Natural killer cell (primary cell): ENCODE measurements at regions not wholly inside any gene's neighbourhood (a gene's known extent, or its start where the extent isn't known, plus 50 kb on each side); places are given as distances from the start of the nearest gene placed in this dataset.

ENCODE experiments used
- ATAC-seq, 3 donors: fragments of 150-1000 bp in 2 of 3; fragments of 200-7000 bp in 1 of 3; cut with Tn5 transposase; 1 replicate in 1 of 3; 2 replicates in 2 of 3; pipeline ENCODE4 v1.10.0; 2021; ENCODE audit warnings: mild to moderate bottlenecking in 2 of 3, moderate library complexity in 2 of 3
- DNase-seq, 2 donors: peaks; one replicate each; pipeline versions ENCODE4 v3.0.0 to v3.0.0-alpha.2; 2013 to 2021; ENCODE audit warnings: mixed read lengths in 1 of 2
- H3K27ac ChIP-seq: one replicate; pipeline ENCODE4 v1.5.1; 2013; ENCODE audit warnings: mild to moderate bottlenecking, low read length
- H3K27me3 ChIP-seq: one replicate; pipeline ENCODE4 v1.6.1; 2013; ENCODE audit warnings: low read length; ENCODE audit not compliant: control insufficient read depth, insufficient read depth
- H3K36me3 ChIP-seq: one replicate; pipeline ENCODE4 v1.6.1; 2013; ENCODE audit warnings: low read length; ENCODE audit not compliant: control insufficient read depth, insufficient read depth
- H3K4me1 ChIP-seq: one replicate; pipeline ENCODE4 v1.6.1; 2013; ENCODE audit warnings: low read length; ENCODE audit not compliant: control insufficient read depth, insufficient read depth
- H3K4me3 ChIP-seq: one replicate; pipeline ENCODE4 v1.5.1; 2013; ENCODE audit warnings: low read length
- H3K9me3 ChIP-seq: one replicate; pipeline ENCODE4 v1.6.1; 2013; ENCODE audit warnings: low read length; ENCODE audit not compliant: control insufficient read depth, insufficient read depth
- H3K27ac Mint-ChIP-seq, 2 donors: one replicate each; pipeline ENCODE4 v1.8.0; 2022; ENCODE audit warnings: mild to moderate bottlenecking in 2 of 2, mixed read lengths in 2 of 2, moderate library complexity in 1 of 2
- H3K27me3 Mint-ChIP-seq, 2 donors: one replicate each; pipeline ENCODE4 v1.8.0; 2022; ENCODE audit warnings: low read depth in 2 of 2, mixed read lengths in 2 of 2
- H3K36me3 Mint-ChIP-seq: one replicate; pipeline ENCODE4 v1.8.0; 2022; ENCODE audit warnings: mixed read lengths
- H3K4me1 Mint-ChIP-seq, 2 donors: one replicate each; pipeline ENCODE4 v1.8.0; 2022; ENCODE audit warnings: mixed read lengths in 2 of 2
- H3K4me3 Mint-ChIP-seq: one replicate; pipeline ENCODE4 v1.8.0; 2022; ENCODE audit warnings: mild to moderate bottlenecking, moderate library complexity, mixed read lengths
- H3K9me3 Mint-ChIP-seq, 2 donors: one replicate each; pipeline ENCODE4 v1.8.0; 2022; ENCODE audit warnings: mixed read lengths in 2 of 2
- CTCF ChIP-seq: fragments of 200-600 bp; IDR thresholded peaks from one replicate; pipeline ENCODE4 v1.8.0; 2022; ENCODE audit warnings: antibody characterized with exemption
- whole genome bisulfite sequencing: methylation state at CpG from one replicate; pipeline ENCODE4 v1.1.7; 2013; ENCODE audit warnings: missing lambda C conversion rate; ENCODE audit not compliant: insufficient coverage; 5-methylcytosine and 5-hydroxymethylcytosine counted together
- intact Hi-C: fragments of 100-400 bp; cut with micrococcal nuclease; formaldehyde crosslinking; loops from one replicate; pipeline ENCODE4 v1.14.2; 2022

- H3K4me1 Mint-ChIP-seq: no peaks in the 10 kb centered on the region
- ATAC-seq: no peak
Observed at GRCh38 chr13:109892101-109892500, 105.7 kb upstream of the IRS2 start.

GRCh38 chr13:109885235-109885634 is 98.9 kb upstream of the IRS2 start:
- Histone ChIP-seq H3K4me3 (no peak overlapping the region), H3K36me3 (no peaks in the 10 kb centered on the region), H3K9me3 (no peaks in the 10 kb centered on the region), H3K27ac (no peak overlapping the region), H3K27me3 (no peaks in the 10 kb centered on the region), H3K4me1 (no peaks in the 10 kb centered on the region)
- no peaks in the 10 kb centered on the region for H3K4me1 Mint-ChIP-seq
- no peaks in the 10 kb centered on the region for H3K36me3 Mint-ChIP-seq
- 92% methylated on average over 4 of the region's 4 CpGs for WGBS
- intact Hi-C loops: no loop called here
- H3K27me3 Mint-ChIP-seq: peaks cover 0 to 2% of the 10 kb centered on the region in 2 donors
- ATAC-seq: no peak
- DNase-seq: no peak
- H3K9me3 Mint-ChIP-seq: no peaks in the 10 kb centered on the region
- no peak overlapping the region for H3K27ac Mint-ChIP-seq
- no peak overlapping the region for H3K4me3 Mint-ChIP-seq
- no peak for TF ChIP-seq CTCF

More at GRCh38 chr13:109892101-109892500, 105.7 kb upstream of the IRS2 start:
- WGBS: 95% methylated on average over 2 of the region's 2 CpGs
- no peaks in the 10 kb centered on the region for H3K27me3 ChIP-seq
- intact Hi-C loops: no loop called here
- no peaks in the 10 kb centered on the region for H3K36me3 Mint-ChIP-seq
- no peaks in the 10 kb centered on the region for H3K9me3 ChIP-seq
- no peak overlapping the region for H3K27ac ChIP-seq
- TF ChIP-seq CTCF: no peak
- no peak overlapping the region for H3K27ac Mint-ChIP-seq
- H3K36me3 ChIP-seq: no peaks in the 10 kb centered on the region
- H3K9me3 Mint-ChIP-seq: no peaks in the 10 kb centered on the region
- H3K4me3 ChIP-seq: no peak overlapping the region
- no peak overlapping the region for H3K4me3 Mint-ChIP-seq
- peaks cover 0 to 8% of the 10 kb centered on the region in 2 donors for H3K27me3 Mint-ChIP-seq
- H3K4me1 ChIP-seq: no peaks in the 10 kb centered on the region
- no peak for DNase-seq

GRCh38 chr13:109884462-109884861 is 98.1 kb upstream of the IRS2 start:
- Mint-ChIP-seq H3K36me3 (no peaks in the 10 kb centered on the region), H3K4me1 (no peaks in the 10 kb centered on the region), H3K9me3 (no peaks in the 10 kb centered on the region), H3K27me3 (peaks cover 0 to 2% of the 10 kb centered on the region in 2 donors), H3K27ac (no peak overlapping the region), H3K4me3 (no peak overlapping the region)
- no peak for TF ChIP-seq CTCF
- intact Hi-C loops: no loop called here
- no peak overlapping the region for H3K4me3 ChIP-seq
- H3K27me3 ChIP-seq: no peaks in the 10 kb centered on the region
- 61% methylated on average over 1 of the region's 1 CpG for WGBS
- no peaks in the 10 kb centered on the region for H3K4me1 ChIP-seq
- H3K27ac ChIP-seq: no peak overlapping the region
- H3K9me3 ChIP-seq: no peaks in the 10 kb centered on the region
- no peaks in the 10 kb centered on the region for H3K36me3 ChIP-seq
- no peak for ATAC-seq
- no peak for DNase-seq
